GM06990 (cell line): ENCODE measurements at regions not wholly inside any gene's neighbourhood (a gene's known extent, or its start where the extent isn't known, plus 50 kb on each side); places are given as distances from the start of the nearest gene placed in this dataset.

ENCODE experiments used
- DNase-seq: peaks from one replicate; pipeline ENCODE4 v3.0.0-alpha.2; 2011; ENCODE audit not compliant: insufficient read length; ENCODE audit errors: extremely low read depth
- H3K27me3 ChIP-seq: replicated peaks from 2 replicates; pipeline ENCODE4 v1.6.0; 2011; ENCODE audit warnings: low read length; ENCODE audit not compliant: control insufficient read depth, insufficient read depth
- H3K36me3 ChIP-seq: 2 replicates; pipeline ENCODE4 v1.5.1; 2011; ENCODE audit warnings: low read length; ENCODE audit not compliant: control insufficient read depth, insufficient read depth
- H3K4me3 ChIP-seq: replicated peaks from 2 replicates; pipeline ENCODE4 v1.5.1; 2011; ENCODE audit warnings: low read depth, mild to moderate bottlenecking, control low read depth, low read length
- TF ChIP-seq, protein P1 (sequence below): IDR thresholded peaks from 2 replicates; pipeline ENCODE4 v1.5.1; 2011; ENCODE audit warnings: low read length, control low read depth, mild to moderate bottlenecking, inconsistent platforms; ENCODE audit not compliant: insufficient read depth, poor library complexity, severe bottlenecking

DNA sequence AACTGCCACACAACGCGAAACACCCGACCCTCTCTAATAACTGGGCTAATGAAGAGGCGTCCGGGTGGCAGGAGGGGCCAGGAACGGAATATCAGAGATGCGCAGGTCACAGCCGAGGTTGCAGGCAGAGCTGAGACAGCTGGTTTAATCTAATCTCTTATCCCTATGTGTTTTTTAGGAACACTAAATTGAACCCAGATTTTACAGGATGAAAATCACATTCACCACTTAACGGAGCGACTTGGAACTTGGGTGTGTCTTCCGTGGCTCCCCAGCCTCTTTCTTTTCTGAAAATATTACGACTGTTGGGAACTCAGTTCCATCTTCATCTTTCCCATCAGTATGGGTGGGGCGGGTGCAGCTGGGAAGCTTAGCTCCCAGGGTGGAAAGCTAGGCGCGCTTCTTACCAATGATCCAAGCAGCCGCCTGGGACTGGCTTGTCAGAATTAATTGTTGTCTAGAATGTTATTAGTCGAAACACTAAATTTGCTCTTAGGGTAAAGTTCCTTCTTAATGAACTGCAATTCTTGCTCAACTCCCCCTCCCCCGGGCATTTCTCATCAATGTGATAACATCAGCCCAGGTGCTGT is 92.5 kb downstream of the IRX2 start:
- no peaks in the 10 kb centered on the region for H3K36me3 ChIP-seq
- TF ChIP-seq, protein P1, sequence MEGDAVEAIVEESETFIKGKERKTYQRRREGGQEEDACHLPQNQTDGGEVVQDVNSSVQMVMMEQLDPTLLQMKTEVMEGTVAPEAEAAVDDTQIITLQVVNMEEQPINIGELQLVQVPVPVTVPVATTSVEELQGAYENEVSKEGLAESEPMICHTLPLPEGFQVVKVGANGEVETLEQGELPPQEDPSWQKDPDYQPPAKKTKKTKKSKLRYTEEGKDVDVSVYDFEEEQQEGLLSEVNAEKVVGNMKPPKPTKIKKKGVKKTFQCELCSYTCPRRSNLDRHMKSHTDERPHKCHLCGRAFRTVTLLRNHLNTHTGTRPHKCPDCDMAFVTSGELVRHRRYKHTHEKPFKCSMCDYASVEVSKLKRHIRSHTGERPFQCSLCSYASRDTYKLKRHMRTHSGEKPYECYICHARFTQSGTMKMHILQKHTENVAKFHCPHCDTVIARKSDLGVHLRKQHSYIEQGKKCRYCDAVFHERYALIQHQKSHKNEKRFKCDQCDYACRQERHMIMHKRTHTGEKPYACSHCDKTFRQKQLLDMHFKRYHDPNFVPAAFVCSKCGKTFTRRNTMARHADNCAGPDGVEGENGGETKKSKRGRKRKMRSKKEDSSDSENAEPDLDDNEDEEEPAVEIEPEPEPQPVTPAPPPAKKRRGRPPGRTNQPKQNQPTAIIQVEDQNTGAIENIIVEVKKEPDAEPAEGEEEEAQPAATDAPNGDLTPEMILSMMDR: no peak
- no peak overlapping the region for H3K4me3 ChIP-seq
- no peak for DNase-seq
- no peaks in the 10 kb centered on the region for H3K27me3 ChIP-seq

DNA sequence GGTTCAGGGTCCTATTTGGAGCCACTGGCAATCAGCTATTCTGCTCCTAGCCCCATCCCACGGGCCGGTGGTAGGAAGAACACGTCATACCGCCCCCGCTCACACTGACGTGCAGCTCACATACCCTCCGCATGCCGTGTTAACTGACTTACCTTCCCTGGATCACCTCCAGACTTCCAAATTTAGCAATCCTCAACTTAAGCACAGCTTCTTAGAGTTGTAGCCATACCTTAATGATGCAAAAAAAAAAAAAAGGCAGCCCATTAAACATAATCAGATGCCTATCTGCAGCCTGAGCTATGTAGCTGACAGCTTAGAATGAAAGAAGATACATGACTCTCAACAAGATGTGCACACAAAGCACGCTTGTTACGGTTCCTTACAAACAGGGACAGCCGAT is 93.0 kb downstream of the IRX2 start:
- Histone ChIP-seq H3K36me3 (no peaks in the 10 kb centered on the region), H3K4me3 (no peak overlapping the region), H3K27me3 (no peaks in the 10 kb centered on the region)
- no peak for DNase-seq
- TF ChIP-seq, protein P1: no peak

DNA sequence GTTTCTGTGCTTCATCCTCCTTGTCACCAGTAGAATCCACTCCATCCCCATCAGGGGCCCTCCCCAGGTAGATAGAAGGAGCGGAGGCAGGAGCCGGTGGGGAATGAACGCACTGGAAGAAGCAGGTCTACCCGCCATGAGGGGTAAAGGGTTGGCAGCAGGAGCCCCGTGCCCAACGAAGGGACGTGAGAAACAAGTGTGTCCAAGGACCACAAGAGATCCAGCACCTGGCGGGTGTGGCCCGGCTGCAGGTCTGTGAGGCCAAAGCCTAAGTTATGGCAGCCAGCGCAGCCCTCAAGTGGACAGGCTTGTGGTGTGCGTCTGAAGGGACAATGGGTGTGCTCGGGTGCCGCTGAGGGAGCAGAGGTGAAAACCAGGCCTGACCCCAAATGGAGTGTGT is 94.3 kb downstream of the IRX2 start:
- DNase-seq: no peak

GRCh38 chr5:2656206-2656605 is 95.3 kb downstream of the IRX2 start:
- no peak for DNase-seq
- TF ChIP-seq, protein P1: no peak
- no peaks in the 10 kb centered on the region for H3K27me3 ChIP-seq
- H3K4me3 ChIP-seq: no peak overlapping the region
- no peaks in the 10 kb centered on the region for H3K36me3 ChIP-seq

More for the DNA sequence above, 94.3 kb downstream of the IRX2 start:
- no peaks in the 10 kb centered on the region for H3K27me3 ChIP-seq
- H3K4me3 ChIP-seq: no peak overlapping the region
- H3K36me3 ChIP-seq: no peaks in the 10 kb centered on the region
- TF ChIP-seq, protein P1: no peak

DNA sequence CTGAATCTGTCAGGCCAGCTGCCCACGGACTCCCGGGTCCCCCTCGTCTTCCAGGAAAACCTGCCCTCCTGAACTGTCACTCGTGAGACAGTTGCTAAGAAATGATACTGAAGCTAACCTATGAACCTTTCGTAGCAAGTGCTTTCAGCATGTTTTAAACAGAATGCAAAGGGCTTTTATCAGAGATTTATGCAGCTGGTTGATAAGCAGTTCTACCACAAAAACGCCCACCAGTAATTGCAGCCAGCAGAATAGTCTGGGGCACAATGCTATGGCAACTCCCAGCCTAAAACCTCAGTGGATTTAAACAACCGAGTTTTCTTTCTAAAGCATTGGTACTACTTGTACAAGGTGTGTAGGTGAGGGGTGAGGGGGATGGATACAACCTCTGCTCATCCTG is 97.5 kb downstream of the IRX2 start:
- DNase-seq: no peak
- H3K27me3 ChIP-seq: no peaks in the 10 kb centered on the region
- H3K4me3 ChIP-seq: no peak overlapping the region
- TF ChIP-seq, protein P1: no peak
- H3K36me3 ChIP-seq: no peaks in the 10 kb centered on the region

GRCh38 chr5:2651116-2651515 is 100.4 kb downstream of the IRX2 start:
- Histone ChIP-seq H3K4me3 (no peak overlapping the region), H3K36me3 (no peaks in the 10 kb centered on the region), H3K27me3 (no peaks in the 10 kb centered on the region)
- TF ChIP-seq, protein P1: no peak
- DNase-seq: no peak
